ENCODE measurements at regions not wholly inside any gene's neighbourhood (a gene's known extent, or its start where the extent isn't known, plus 50 kb on each side); places are given as distances from the start of the nearest gene placed in this dataset.
A peak's percentile ranks its signal among the peaks of the same experiment; 100 is the strongest.

DNA sequence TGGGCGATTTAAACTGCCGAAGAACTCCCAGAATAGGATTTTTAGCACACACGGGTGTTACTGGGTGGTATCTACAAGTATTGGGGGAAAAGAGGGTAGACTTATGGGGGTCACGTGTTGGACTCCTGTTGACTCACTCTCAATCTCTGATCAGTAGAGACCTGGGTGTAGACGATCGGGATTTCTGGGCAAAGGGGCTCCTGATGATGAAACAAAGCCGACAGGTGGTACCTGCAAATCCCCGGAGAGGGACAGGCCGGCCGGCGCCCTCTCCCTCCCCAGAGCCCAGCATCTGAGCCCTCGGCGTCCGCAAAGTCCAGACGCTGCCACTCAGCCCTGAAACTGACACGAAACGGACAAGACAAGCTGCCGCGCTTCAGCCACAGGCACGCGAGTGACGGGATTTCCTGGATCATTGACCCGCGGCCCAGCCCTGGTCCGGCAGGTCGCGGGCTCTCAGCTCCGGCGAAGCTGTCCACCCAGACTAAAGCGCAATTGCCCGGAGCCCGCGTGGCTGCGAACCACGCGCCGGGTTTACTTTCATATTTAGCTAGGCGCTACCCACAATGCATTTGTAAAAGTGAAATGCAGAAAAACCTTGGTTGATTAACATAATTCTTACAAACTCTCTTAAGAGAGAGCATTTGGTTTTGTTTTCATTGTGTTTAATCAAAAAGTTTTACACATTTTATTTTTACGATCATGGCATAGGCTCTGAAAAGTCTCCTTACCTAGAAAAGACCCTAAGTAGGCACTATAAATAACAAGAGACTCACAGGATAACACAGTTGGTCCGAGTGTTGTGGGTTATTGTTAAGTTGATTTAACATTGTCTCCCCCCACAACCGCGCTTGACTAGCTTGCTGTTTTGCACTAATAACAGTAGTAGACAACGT, 56.9 kb upstream of the EZH2 start:
- H2AFZ ChIP-seq (ENCODE audit: low read length) = peak overlapping the region; percentile 88
- no peaks in the 10 kb centered on the region for H3K9me3 ChIP-seq (ENCODE audit: insufficient read depth in 2 of 2, low read depth in 1 of 2, low read length in 1 of 2)
- no peaks in the 10 kb centered on the region for H3K27me3 ChIP-seq (replicated peaks in 1 of 4; ENCODE audit: control insufficient read depth in 3 of 4, extremely low read depth in 1 of 4, insufficient read depth in 3 of 4, low read length in 3 of 4)
- no peaks in the 10 kb centered on the region; the same call in 1 of the 2 replicates for H3K79me1 ChIP-seq (ENCODE audit: low read depth, low read length)
- H4K91ac ChIP-seq (replicated peaks; ENCODE audit: insufficient read length, low read length) = peak overlapping the region; percentile 72
- peak overlapping the region; percentile 70 for H3K56ac ChIP-seq (replicated peaks; ENCODE audit: insufficient read length, low read depth, low read length)
- DNase-seq (ENCODE audit: low read depth in 1 of 2, low spot score in 2 of 2) = peak in 1 of 2 experiments; percentile 78
- H4K8ac ChIP-seq (ENCODE audit: extremely low read depth, insufficient read depth, low read length) = peak overlapping the region; percentile 66; the same call in 1 of the 2 replicates
- no peak overlapping the region; the same call in 1 of the 2 replicates for H3K18ac ChIP-seq (ENCODE audit: extremely low read depth, low read length)
- peak overlapping the region; percentile 78 to 88 (median 82) for H3K4me3 ChIP-seq (ENCODE audit: extremely low read depth in 1 of 4, insufficient read depth in 2 of 4, low read depth in 3 of 4, low read length in 4 of 4)
- FAIRE-seq = no peak
- H3K4me2 ChIP-seq (ENCODE audit: insufficient read depth in 1 of 2, low read depth in 2 of 2, low read length in 2 of 2) = peak overlapping the region; percentile 76 to 77
- H4K5ac ChIP-seq (ENCODE audit: insufficient read length, low read depth, low read length) = peak overlapping the region; percentile 20
- no peak overlapping the region for H2BK15ac ChIP-seq (ENCODE audit: low read length)
- H2BK12ac ChIP-seq (ENCODE audit: low read depth, low read length) = peak overlapping the region; percentile 22; the same call in 1 of the 2 replicates
- peak overlapping the region; percentile 56 to 71 (median 60) for H3K9ac ChIP-seq (replicated peaks in 1 of 4; ENCODE audit: extremely low read depth in 1 of 4, low read depth in 3 of 4, low read length in 3 of 4)
- H3K23ac ChIP-seq (ENCODE audit: insufficient read length) = no peak overlapping the region
- H3K27ac ChIP-seq (ENCODE audit: low read depth, low read length) = peak overlapping the region; percentile 17; the same call in 1 of the 2 replicates
- H2BK5ac ChIP-seq (ENCODE audit: low read depth, low read length) = no peak overlapping the region
- H2AK5ac ChIP-seq (ENCODE audit: low read depth, low read length) = no peak overlapping the region
- 6% methylated on average over 43 of the region's 43 CpGs; no CpG with 5 or more reads in 1 of the 2 experiments for WGBS, 2 experiments (ENCODE audit: extremely low coverage in 1 of 2, insufficient coverage in 1 of 2, insufficient read length in 1 of 2, insufficient replicate concordance in 2 of 2, low coverage in 1 of 2, low lambda C conversion rate in 2 of 2, missing lambda C conversion rate in 1 of 2)
- no peaks in the 10 kb centered on the region for H4K20me1 ChIP-seq (replicated peaks in 1 of 2; ENCODE audit: control insufficient read depth in 1 of 2, insufficient read depth in 2 of 2, low read length in 2 of 2)
- no peak overlapping the region for H2BK20ac ChIP-seq (ENCODE audit: low read length)
- H3K14ac ChIP-seq (ENCODE audit: insufficient read length) = no peak overlapping the region
- H3K36me3 ChIP-seq (ENCODE audit: control insufficient read depth in 2 of 4, insufficient read depth in 4 of 4, low read length in 3 of 4) = no peaks in the 10 kb centered on the region
- ChIA-PET CTCF (ENCODE audit: partially characterized antibody) (interaction anchor here (0.6 to 2.1 kb wide), 15 partner anchors 8 to 96 kb away, joined by 3 to 8 read pairs (median 3); no protein-coding TSS in a partner anchor), POLR2A (ENCODE audit: partially characterized antibody) (interaction anchor here (0.6 to 2.9 kb wide), 8 partner anchors 10 to 676 kb away, joined by 3 to 11 read pairs (median 3); partner anchors contain the start of gene EZH2)
- no peak overlapping the region for H2BK120ac ChIP-seq (replicated peaks; ENCODE audit: low read depth, low read length)
- H3K4me1 ChIP-seq (replicated peaks in 1 of 4; ENCODE audit: control insufficient read depth in 3 of 4, insufficient read depth in 4 of 4, low read length in 3 of 4) = no peaks in the 10 kb centered on the region
- no peaks in the 10 kb centered on the region for H3K79me2 ChIP-seq (ENCODE audit: control insufficient read depth in 1 of 2, insufficient read depth in 2 of 2, low read length in 2 of 2)
- no peaks in the 10 kb centered on the region for H3K23me2 ChIP-seq (ENCODE audit: low read depth, low read length)
- H3K4ac ChIP-seq (replicated peaks; ENCODE audit: insufficient read length, low read depth, low read length) = no peak overlapping the region
- no peak for TF ChIP-seq SUZ12 (IDR thresholded peaks at IDR 0.05; ENCODE audit: low read length)
- peak in 1 of 2 experiments; percentile 55; a peak in 1 of 3 replicates for TF ChIP-seq POLR2A (IDR thresholded peaks at IDR 0.05; ENCODE audit: control extremely low read depth in 1 of 2, low read depth in 2 of 2, low read length in 2 of 2)
- TF ChIP-seq, protein P1, sequence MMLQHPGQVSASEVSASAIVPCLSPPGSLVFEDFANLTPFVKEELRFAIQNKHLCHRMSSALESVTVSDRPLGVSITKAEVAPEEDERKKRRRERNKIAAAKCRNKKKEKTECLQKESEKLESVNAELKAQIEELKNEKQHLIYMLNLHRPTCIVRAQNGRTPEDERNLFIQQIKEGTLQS (IDR thresholded peaks at IDR 0.05; ENCODE audit: insufficient read depth, low read depth, low read length) = peak; percentile 33; the same call in 1 of the 2 replicates
- no peak for TF ChIP-seq CHD2 (IDR thresholded peaks at IDR 0.05; ENCODE audit: low read length)

Data from H1 (cell line).